ENCODE measurements at regions not wholly inside any gene's neighbourhood (a gene's known extent, or its start where the extent isn't known, plus 50 kb on each side); places are given as distances from the start of the nearest gene placed in this dataset.
"Not testable (repeated sequence)": the region's sequence is repeated elsewhere in the genome, so short reads cannot be mapped to it uniquely, and the experiment has no call there.

DNA sequence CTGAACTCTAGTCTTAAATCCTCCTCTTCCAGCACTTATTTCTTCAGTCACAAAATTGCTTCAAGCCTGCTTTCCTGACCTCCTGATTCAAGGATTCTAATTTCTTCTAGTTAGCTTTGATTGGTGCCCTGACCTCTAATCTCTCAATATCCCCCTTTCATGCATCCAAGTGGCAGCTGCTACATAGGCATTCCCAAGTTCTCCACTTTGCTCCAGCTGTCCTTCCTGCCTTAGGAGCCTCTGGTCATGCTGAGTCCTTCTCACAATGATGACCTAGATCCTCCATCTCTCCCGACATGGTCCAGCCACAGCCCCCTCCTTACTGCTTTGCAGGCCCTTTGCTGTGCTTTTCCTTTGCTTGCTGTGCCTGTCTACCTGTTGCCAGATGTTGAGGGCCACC lies 347.8 kb upstream of the C2CD4B start:
- DNase-seq: no peak

DNA sequence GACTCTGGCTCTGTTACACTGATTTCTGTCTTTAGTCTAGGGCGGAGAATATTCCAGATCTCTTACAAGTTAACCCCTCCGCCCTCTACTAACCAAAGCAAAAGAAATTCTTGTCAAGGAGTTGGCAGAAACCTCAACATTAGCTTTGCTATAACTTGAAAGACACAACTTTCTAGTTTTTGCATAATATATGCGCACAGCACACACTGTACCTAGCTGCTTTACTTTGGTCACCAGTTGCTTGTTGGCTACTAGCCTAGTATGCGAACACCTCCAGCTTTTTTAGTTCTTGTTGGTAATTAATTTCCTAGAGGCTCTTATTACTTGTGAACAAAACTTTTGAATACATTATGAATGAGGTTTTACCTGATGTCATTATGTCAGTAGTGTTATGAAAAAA lies 348.8 kb upstream of the C2CD4B start:
- DNase-seq: no peak

DNA sequence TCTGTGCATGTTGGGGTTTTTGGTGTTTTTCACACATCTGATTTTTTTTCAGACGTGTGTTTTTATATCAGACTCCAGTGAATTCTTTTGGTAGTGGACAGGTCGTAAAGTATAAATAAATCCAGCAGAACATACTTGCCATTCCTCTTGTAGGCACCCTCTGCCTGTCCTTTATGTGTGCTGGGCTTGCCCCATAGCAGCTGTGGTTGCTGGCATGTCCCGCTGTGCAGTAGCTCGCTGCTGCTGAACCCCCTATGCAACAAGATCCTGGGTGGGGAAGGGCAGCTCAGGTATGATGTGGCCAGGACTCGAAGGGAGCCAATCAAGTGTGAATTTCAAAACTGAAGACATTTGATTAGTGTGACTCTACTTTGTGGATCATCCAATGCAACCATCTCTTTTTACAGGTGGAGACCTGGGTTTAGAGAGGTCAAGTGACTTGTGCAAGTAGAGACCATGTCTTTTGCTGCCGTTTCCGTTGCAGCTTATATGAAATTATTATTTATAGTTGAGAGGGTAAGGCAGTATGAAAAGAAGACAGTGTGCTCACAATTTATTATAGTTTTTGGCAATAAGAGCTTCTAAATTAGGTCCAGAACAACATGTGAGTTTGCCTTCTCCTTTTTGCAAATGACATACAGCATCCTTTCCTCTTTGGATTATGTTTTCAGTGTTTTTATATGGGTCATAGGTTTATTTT lies 350.8 kb upstream of the C2CD4B start:
- DNase-seq: no peak

GRCh38 chr15:62517541-62517940 lies 352.5 kb upstream of the C2CD4B start:
- DNase-seq: no peak

DNA sequence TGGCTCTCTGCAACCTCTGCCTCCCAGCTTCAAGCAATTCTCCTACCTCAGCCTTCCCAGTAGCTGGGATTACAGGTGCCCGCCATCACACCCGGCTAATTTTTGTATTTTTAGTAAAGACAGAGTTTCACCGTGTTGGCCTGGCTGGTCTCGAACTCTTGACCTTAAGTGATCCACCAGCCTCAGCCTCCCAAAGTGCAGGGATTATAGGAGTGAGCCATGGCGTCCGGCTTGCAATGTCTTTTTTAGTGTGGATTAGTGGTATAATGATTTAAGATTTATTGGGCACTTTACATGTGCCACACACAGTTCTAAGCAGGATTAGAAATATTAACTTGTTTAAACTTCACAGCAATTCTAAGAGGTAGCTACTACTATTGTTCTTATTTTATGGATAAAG lies 353.6 kb upstream of the C2CD4B start:
- DNase-seq: not testable (repeated sequence)

- DNase-seq: no peak
These were observed 354.8 kb upstream of the C2CD4B start for GRCh38 chr15:62519900-62520299.

- no peak for DNase-seq
These were observed 355.8 kb upstream of the C2CD4B start for GRCh38 chr15:62520887-62521286.

DNA sequence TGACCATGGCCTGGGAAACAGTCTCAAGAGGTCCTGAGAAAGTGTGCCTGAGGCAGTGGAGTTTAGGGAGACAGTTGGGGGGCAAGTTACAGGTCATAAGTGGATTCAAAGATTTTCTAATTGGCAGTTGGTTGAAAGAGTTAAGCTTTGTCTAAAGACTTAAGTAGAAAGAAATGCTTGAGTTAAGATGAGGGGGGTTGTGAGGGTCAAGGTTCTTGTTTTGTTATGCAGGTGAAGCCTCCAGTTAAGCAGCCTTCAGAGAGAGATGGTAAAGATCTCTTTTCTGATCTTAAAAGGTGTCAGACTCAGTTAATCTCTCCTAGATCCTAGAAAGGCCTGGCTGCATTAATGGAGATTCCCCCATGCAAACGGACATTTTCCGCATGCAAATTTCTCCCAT lies 356.3 kb upstream of the C2CD4B start:
- DNase-seq: no peak

DNA sequence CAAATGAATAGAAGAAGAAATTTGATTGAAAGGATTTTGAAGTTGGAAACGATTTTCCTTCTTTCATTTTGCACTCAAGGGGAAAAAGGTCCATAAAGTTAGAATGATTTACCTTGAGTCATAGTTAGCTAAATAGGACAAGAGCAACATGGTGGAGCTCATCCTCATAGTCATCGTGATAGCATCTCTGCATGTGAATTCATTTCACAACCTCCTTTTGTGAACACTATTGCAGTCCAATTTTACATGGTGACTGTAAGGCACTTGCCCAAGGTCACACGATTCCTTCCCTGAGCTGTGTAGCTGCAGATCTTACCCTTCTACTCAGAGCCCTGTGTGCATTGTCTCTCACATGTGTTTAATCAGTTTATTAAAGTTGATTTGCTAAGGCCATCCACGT lies 359.8 kb upstream of the C2CD4B start:
- no peak for DNase-seq

- DNase-seq: no peak
These were observed 362.3 kb upstream of the C2CD4B start for GRCh38 chr15:62527387-62527786.

GRCh38 chr15:62528505-62528904 lies 363.4 kb upstream of the C2CD4B start:
- DNase-seq: no peak

DNA sequence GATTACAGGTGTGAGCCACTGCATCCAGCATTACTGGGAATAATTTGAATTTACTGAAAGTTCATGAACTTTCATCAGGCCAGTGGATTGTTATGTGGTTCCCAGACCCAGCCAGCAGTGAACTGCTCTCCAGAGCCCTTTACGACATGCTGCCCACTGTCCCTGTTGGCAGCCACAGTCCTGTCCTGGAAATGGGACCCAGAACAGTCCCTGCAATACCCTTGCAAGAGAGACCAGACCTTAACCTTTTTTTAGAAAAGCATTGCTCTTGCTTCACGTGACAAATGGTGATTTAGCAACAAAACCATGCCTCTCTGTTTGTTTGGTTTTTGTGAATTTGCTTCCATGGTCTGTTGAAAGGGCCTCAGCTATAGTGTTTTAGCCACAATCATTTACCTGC lies 367.3 kb upstream of the C2CD4B start:
- DNase-seq: no peak

DNA sequence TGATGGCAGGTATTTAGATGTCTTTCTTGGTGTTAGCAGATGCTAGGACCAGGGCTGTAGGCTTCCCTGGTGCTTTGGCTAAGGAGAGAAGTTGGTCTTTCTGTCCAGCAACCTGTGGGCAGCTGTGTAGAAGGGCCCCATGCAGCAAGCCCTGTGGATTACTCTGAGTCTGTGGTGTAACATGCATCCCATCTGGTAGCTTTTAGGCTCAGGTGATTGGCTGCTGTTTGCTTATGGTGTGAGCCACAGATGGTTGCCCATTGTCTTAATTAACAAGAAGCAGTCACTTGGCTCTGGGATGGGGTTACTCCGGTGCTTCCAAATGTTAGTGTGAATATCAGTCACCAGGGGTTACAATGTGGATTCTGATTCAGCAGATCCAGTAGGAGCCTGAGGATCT lies 368.6 kb upstream of the C2CD4B start:
- DNase-seq: peak; percentile 98

GRCh38 chr15:62534996-62535395 lies 369.9 kb upstream of the C2CD4B start:
- DNase-seq: no peak

- no peak for DNase-seq
These were observed 374.2 kb upstream of the C2CD4B start for GRCh38 chr15:62539236-62539635.

- no peak for DNase-seq
These were observed 376.2 kb upstream of the C2CD4B start for GRCh38 chr15:62541250-62541649.

- no peak for DNase-seq
These were observed 376.8 kb upstream of the C2CD4B start for GRCh38 chr15:62541846-62542245.

- DNase-seq: no peak
These were observed 379.4 kb upstream of the C2CD4B start for GRCh38 chr15:62544446-62544845.

GRCh38 chr15:62545467-62546227 lies 380.6 kb upstream of the C2CD4B start:
- no peak for DNase-seq

DNA sequence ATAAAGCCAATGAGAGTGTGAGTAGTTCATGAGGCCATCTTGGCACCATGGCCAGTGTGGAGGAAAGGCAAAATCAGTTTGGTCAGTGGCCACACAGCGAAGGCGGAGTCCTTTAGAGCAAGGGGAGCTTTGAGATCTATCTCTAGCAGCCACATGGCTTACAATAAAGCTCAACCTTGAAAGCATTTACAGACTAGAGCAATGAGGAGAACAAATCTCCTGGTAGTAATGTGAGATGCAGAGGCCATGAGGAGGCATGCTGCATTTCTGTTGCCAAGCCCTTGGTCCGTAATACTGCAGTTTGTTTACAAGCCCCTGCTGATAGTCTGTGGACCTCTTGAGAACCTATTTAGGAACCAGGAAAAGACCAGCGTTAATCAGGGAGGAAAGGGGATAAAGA lies 381.5 kb upstream of the C2CD4B start:
- no peak for DNase-seq

GRCh38 chr15:62547584-62547983 lies 382.5 kb upstream of the C2CD4B start:
- DNase-seq: no peak

- peak; percentile 65 for DNase-seq
These were observed 384.4 kb upstream of the C2CD4B start for GRCh38 chr15:62549345-62549970.

GRCh38 chr15:62550106-62550505 lies 385.0 kb upstream of the C2CD4B start:
- no peak for DNase-seq

- no peak for DNase-seq
These were observed 387.4 kb upstream of the C2CD4B start for GRCh38 chr15:62552444-62552843.
